HFFc6 (cell line): ENCODE measurements at regions not wholly inside any gene's neighbourhood (a gene's known extent, or its start where the extent isn't known, plus 50 kb on each side); places are given as distances from the start of the nearest gene placed in this dataset.
A peak's percentile ranks its signal among the peaks of the same experiment; 100 is the strongest.

Source experiments
- DNase-seq: peaks from one replicate; pipeline ENCODE4 v3.0.0-alpha.2; 2018
- H3K27ac Mint-ChIP-seq: 2 replicates; pipeline ENCODE4 v1.8.0; 2020; ENCODE audit warnings: mild to moderate bottlenecking, mixed read lengths
- H3K27me3 Mint-ChIP-seq: 2 replicates; pipeline ENCODE4 v1.8.0; 2021; ENCODE audit warnings: mild to moderate bottlenecking, moderate library complexity, mixed read lengths; ENCODE audit not compliant: insufficient read depth
- H3K36me3 Mint-ChIP-seq: 2 replicates; pipeline ENCODE4 v1.8.0; 2021; ENCODE audit warnings: low read depth, mixed read lengths
- H3K4me1 Mint-ChIP-seq: 2 replicates; pipeline ENCODE4 v1.8.0; 2020; ENCODE audit warnings: low read depth, mixed read lengths
- H3K4me3 Mint-ChIP-seq: 2 replicates; pipeline ENCODE4 v1.8.0; 2020; ENCODE audit warnings: mild to moderate bottlenecking, moderate library complexity, mixed read lengths
- H3K9me3 Mint-ChIP-seq: 2 replicates; pipeline ENCODE4 v1.8.0; 2020; ENCODE audit warnings: mild to moderate bottlenecking, mixed read lengths
- TF ChIP-seq, protein P1 (sequence below): fragments of 200-600 bp; sonication (generic); IDR thresholded peaks from 2 replicates; pipeline ENCODE4 v1.5.0; 2021; ENCODE audit warnings: antibody characterized with exemption, mild to moderate bottlenecking

GRCh38 chr5:58245476-58245840 lies 214.4 kb downstream of the PLK2 start:
- H3K4me3 Mint-ChIP-seq, result no peak overlapping the region
- H3K9me3 Mint-ChIP-seq, result no peaks in the 10 kb centered on the region
- H3K4me1 Mint-ChIP-seq, result peaks cover 50% of the 10 kb centered on the region
- TF ChIP-seq, protein P1, sequence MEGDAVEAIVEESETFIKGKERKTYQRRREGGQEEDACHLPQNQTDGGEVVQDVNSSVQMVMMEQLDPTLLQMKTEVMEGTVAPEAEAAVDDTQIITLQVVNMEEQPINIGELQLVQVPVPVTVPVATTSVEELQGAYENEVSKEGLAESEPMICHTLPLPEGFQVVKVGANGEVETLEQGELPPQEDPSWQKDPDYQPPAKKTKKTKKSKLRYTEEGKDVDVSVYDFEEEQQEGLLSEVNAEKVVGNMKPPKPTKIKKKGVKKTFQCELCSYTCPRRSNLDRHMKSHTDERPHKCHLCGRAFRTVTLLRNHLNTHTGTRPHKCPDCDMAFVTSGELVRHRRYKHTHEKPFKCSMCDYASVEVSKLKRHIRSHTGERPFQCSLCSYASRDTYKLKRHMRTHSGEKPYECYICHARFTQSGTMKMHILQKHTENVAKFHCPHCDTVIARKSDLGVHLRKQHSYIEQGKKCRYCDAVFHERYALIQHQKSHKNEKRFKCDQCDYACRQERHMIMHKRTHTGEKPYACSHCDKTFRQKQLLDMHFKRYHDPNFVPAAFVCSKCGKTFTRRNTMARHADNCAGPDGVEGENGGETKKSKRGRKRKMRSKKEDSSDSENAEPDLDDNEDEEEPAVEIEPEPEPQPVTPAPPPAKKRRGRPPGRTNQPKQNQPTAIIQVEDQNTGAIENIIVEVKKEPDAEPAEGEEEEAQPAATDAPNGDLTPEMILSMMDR, result no peak
- H3K36me3 Mint-ChIP-seq, result no peaks in the 10 kb centered on the region
- H3K27me3 Mint-ChIP-seq, result no peaks in the 10 kb centered on the region
- no peak overlapping the region for H3K27ac Mint-ChIP-seq
- no peak for DNase-seq

- Mint-ChIP-seq H3K36me3 (no peaks in the 10 kb centered on the region), H3K9me3 (no peaks in the 10 kb centered on the region), H3K27me3 (no peaks in the 10 kb centered on the region), H3K4me1 (peaks cover 55% of the 10 kb centered on the region), H3K27ac (no peak overlapping the region; the same call in 1 of the 2 replicates), H3K4me3 (no peak overlapping the region)
- no peak for DNase-seq
- TF ChIP-seq, protein P1, result no peak
Measured at GRCh38 chr5:58244819-58245475, 214.9 kb downstream of the PLK2 start.

- Mint-ChIP-seq H3K27me3 (no peaks in the 10 kb centered on the region), H3K9me3 (no peaks in the 10 kb centered on the region)
Measured at GRCh38 chr5:58241389-58241788, 218.5 kb downstream of the PLK2 start.

GRCh38 chr5:58240322-58240721 lies 219.6 kb downstream of the PLK2 start:
- Mint-ChIP-seq H3K4me3 (peak overlapping the region; percentile 26), H3K27me3 (no peaks in the 10 kb centered on the region), H3K4me1 (peaks cover 44% of the 10 kb centered on the region), H3K27ac (peak overlapping the region; percentile 75), H3K9me3 (no peaks in the 10 kb centered on the region), H3K36me3 (no peaks in the 10 kb centered on the region)
- DNase-seq, result peak; percentile 55
- TF ChIP-seq, protein P1, result no peak

More at GRCh38 chr5:58241389-58241788, 218.5 kb downstream of the PLK2 start:
- no peak overlapping the region for H3K27ac Mint-ChIP-seq
- TF ChIP-seq, protein P1, result no peak
- H3K4me3 Mint-ChIP-seq, result no peak overlapping the region
- peaks cover 52% of the 10 kb centered on the region for H3K4me1 Mint-ChIP-seq
- H3K36me3 Mint-ChIP-seq, result no peaks in the 10 kb centered on the region
- no peak for DNase-seq

- TF ChIP-seq, protein P1, result no peak
- Mint-ChIP-seq H3K9me3 (no peaks in the 10 kb centered on the region), H3K27me3 (no peaks in the 10 kb centered on the region), H3K27ac (peak overlapping the region; percentile 75), H3K4me3 (no peak overlapping the region; the same call in 1 of the 2 replicates), H3K4me1 (peaks cover 44% of the 10 kb centered on the region), H3K36me3 (no peaks in the 10 kb centered on the region)
- no peak for DNase-seq
Measured at GRCh38 chr5:58239731-58240130, 220.2 kb downstream of the PLK2 start.
